ENCODE measurements at regions not wholly inside any gene's neighbourhood (a gene's known extent, or its start where the extent isn't known, plus 50 kb on each side); places are given as distances from the start of the nearest gene placed in this dataset.
"Not testable (repeated sequence)": the region's sequence is repeated elsewhere in the genome, so short reads cannot be mapped to it uniquely, and the experiment has no call there.

- no peak for DNase-seq
- H3K79me2 ChIP-seq (ENCODE audit: low read length): no peaks in the 10 kb centered on the region
- no peaks in the 10 kb centered on the region for H3K9me2 ChIP-seq (replicated peaks; ENCODE audit: insufficient read depth, low read length)
- H3K4me2 ChIP-seq (ENCODE audit: low read depth, low read length, poor library complexity, severe bottlenecking): no peak overlapping the region
- H3K4me1 ChIP-seq (ENCODE audit: low read length): no peaks in the 10 kb centered on the region
- no peaks in the 10 kb centered on the region for H3K36me3 ChIP-seq (ENCODE audit: insufficient read depth, low read length)
- H3K27me3 ChIP-seq (ENCODE audit: low read length): no peaks in the 10 kb centered on the region
- no peak overlapping the region for H3K9ac ChIP-seq (ENCODE audit: low read length)
- no peak overlapping the region for H2AFZ ChIP-seq (ENCODE audit: low read length)
- H3K4me3 ChIP-seq (ENCODE audit: low read length): no peak overlapping the region
- peaks cover 44% of the 10 kb centered on the region for H3K9me3 ChIP-seq (ENCODE audit: low read length)
- no peaks in the 10 kb centered on the region for H4K20me1 ChIP-seq (ENCODE audit: insufficient read depth, low read depth, low read length)
- H3K27ac ChIP-seq (ENCODE audit: low read length): no peak overlapping the region
These were observed 229.3 kb upstream of the CTNND2 start for GRCh38 chr5:12133520-12133919.

GRCh38 chr5:12131020-12131419 lies 226.8 kb upstream of the CTNND2 start:
- DNase-seq; H3K79me2 ChIP-seq (ENCODE audit: low read length); H4K20me1 ChIP-seq (ENCODE audit: insufficient read depth, low read depth, low read length); H3K4me3 ChIP-seq (ENCODE audit: low read length); H3K36me3 ChIP-seq (ENCODE audit: insufficient read depth, low read length); H3K9ac ChIP-seq (ENCODE audit: low read length); H3K4me2 ChIP-seq (ENCODE audit: low read depth, low read length, poor library complexity, severe bottlenecking); H3K4me1 ChIP-seq (ENCODE audit: low read length); H2AFZ ChIP-seq (ENCODE audit: low read length); H3K9me2 ChIP-seq (replicated peaks; ENCODE audit: insufficient read depth, low read length); H3K27me3 ChIP-seq (ENCODE audit: low read length); H3K27ac ChIP-seq (ENCODE audit: low read length): not testable (repeated sequence)
- H3K9me3 ChIP-seq (ENCODE audit: low read length): peaks cover 30% of the 10 kb centered on the region

- no peak for DNase-seq
- Histone ChIP-seq H4K20me1 (ENCODE audit: insufficient read depth, low read depth, low read length) (no peaks in the 10 kb centered on the region), H3K27me3 (ENCODE audit: low read length) (no peaks in the 10 kb centered on the region), H3K4me1 (ENCODE audit: low read length) (no peaks in the 10 kb centered on the region), H2AFZ (ENCODE audit: low read length) (no peak overlapping the region), H3K4me2 (ENCODE audit: low read depth, low read length, poor library complexity, severe bottlenecking) (no peak overlapping the region), H3K27ac (ENCODE audit: low read length) (no peak overlapping the region), H3K9ac (ENCODE audit: low read length) (no peak overlapping the region), H3K9me2 (replicated peaks; ENCODE audit: insufficient read depth, low read length) (no peaks in the 10 kb centered on the region), H3K79me2 (ENCODE audit: low read length) (no peaks in the 10 kb centered on the region), H3K4me3 (ENCODE audit: low read length) (no peak overlapping the region), H3K36me3 (ENCODE audit: insufficient read depth, low read length) (no peaks in the 10 kb centered on the region), H3K9me3 (ENCODE audit: low read length) (peaks cover 4% of the 10 kb centered on the region; the same call in 1 of the 2 replicates)
These were observed 221.6 kb upstream of the CTNND2 start for GRCh38 chr5:12125895-12126294.

GRCh38 chr5:12119657-12120056 lies 215.4 kb upstream of the CTNND2 start:
- H3K4me3 ChIP-seq (ENCODE audit: low read length): no peak overlapping the region
- H3K9me3 ChIP-seq (ENCODE audit: low read length): peaks cover 20% of the 10 kb centered on the region
- H3K4me1 ChIP-seq (ENCODE audit: low read length): no peaks in the 10 kb centered on the region
- no peak overlapping the region for H3K4me2 ChIP-seq (ENCODE audit: low read depth, low read length, poor library complexity, severe bottlenecking)
- no peak overlapping the region for H2AFZ ChIP-seq (ENCODE audit: low read length)
- no peak overlapping the region for H3K9ac ChIP-seq (ENCODE audit: low read length)
- no peaks in the 10 kb centered on the region for H3K9me2 ChIP-seq (replicated peaks; ENCODE audit: insufficient read depth, low read length)
- no peaks in the 10 kb centered on the region for H3K36me3 ChIP-seq (ENCODE audit: insufficient read depth, low read length)
- H3K79me2 ChIP-seq (ENCODE audit: low read length): no peaks in the 10 kb centered on the region
- no peaks in the 10 kb centered on the region for H4K20me1 ChIP-seq (ENCODE audit: insufficient read depth, low read depth, low read length)
- no peaks in the 10 kb centered on the region for H3K27me3 ChIP-seq (ENCODE audit: low read length)
- DNase-seq: no peak
- H3K27ac ChIP-seq (ENCODE audit: low read length): no peak overlapping the region

- H3K9me3 ChIP-seq (ENCODE audit: low read length): peaks cover 27% of the 10 kb centered on the region
- H4K20me1 ChIP-seq (ENCODE audit: insufficient read depth, low read depth, low read length): no peaks in the 10 kb centered on the region
- H3K9me2 ChIP-seq (replicated peaks; ENCODE audit: insufficient read depth, low read length): no peaks in the 10 kb centered on the region
- H3K27me3 ChIP-seq (ENCODE audit: low read length): no peaks in the 10 kb centered on the region
- no peak overlapping the region for H3K4me3 ChIP-seq (ENCODE audit: low read length)
- DNase-seq: no peak
- no peaks in the 10 kb centered on the region for H3K79me2 ChIP-seq (ENCODE audit: low read length)
- H2AFZ ChIP-seq (ENCODE audit: low read length): no peak overlapping the region
- no peaks in the 10 kb centered on the region for H3K36me3 ChIP-seq (ENCODE audit: insufficient read depth, low read length)
- no peak overlapping the region for H3K9ac ChIP-seq (ENCODE audit: low read length)
- H3K27ac ChIP-seq (ENCODE audit: low read length): no peak overlapping the region
- H3K4me1 ChIP-seq (ENCODE audit: low read length): no peaks in the 10 kb centered on the region
- no peak overlapping the region for H3K4me2 ChIP-seq (ENCODE audit: low read depth, low read length, poor library complexity, severe bottlenecking)
These were observed 209.8 kb upstream of the CTNND2 start for GRCh38 chr5:12114075-12114474.

GRCh38 chr5:12113062-12113461 lies 208.8 kb upstream of the CTNND2 start:
- no peak overlapping the region for H3K4me2 ChIP-seq (ENCODE audit: low read depth, low read length, poor library complexity, severe bottlenecking)

GRCh38 chr5:12111261-12111660 lies 207.0 kb upstream of the CTNND2 start:
- Histone ChIP-seq H3K9me3 (ENCODE audit: low read length) (peaks cover 26% of the 10 kb centered on the region), H3K36me3 (ENCODE audit: insufficient read depth, low read length) (no peaks in the 10 kb centered on the region), H3K27ac (ENCODE audit: low read length) (no peak overlapping the region), H3K79me2 (ENCODE audit: low read length) (no peaks in the 10 kb centered on the region), H4K20me1 (ENCODE audit: insufficient read depth, low read depth, low read length) (no peaks in the 10 kb centered on the region), H3K4me3 (ENCODE audit: low read length) (no peak overlapping the region), H3K9me2 (replicated peaks; ENCODE audit: insufficient read depth, low read length) (no peaks in the 10 kb centered on the region), H2AFZ (ENCODE audit: low read length) (no peak overlapping the region), H3K4me1 (ENCODE audit: low read length) (no peaks in the 10 kb centered on the region), H3K9ac (ENCODE audit: low read length) (no peak overlapping the region), H3K27me3 (ENCODE audit: low read length) (no peaks in the 10 kb centered on the region), H3K4me2 (ENCODE audit: low read depth, low read length, poor library complexity, severe bottlenecking) (no peak overlapping the region)
- DNase-seq: no peak

More at GRCh38 chr5:12113062-12113461, 208.8 kb upstream of the CTNND2 start:
- no peak overlapping the region for H3K9ac ChIP-seq (ENCODE audit: low read length)
- H3K4me1 ChIP-seq (ENCODE audit: low read length): no peaks in the 10 kb centered on the region
- H3K9me2 ChIP-seq (replicated peaks; ENCODE audit: insufficient read depth, low read length): no peaks in the 10 kb centered on the region
- no peaks in the 10 kb centered on the region for H3K36me3 ChIP-seq (ENCODE audit: insufficient read depth, low read length)
- H3K9me3 ChIP-seq (ENCODE audit: low read length): peaks cover 28% of the 10 kb centered on the region
- H2AFZ ChIP-seq (ENCODE audit: low read length): no peak overlapping the region
- no peak overlapping the region for H3K27ac ChIP-seq (ENCODE audit: low read length)
- no peaks in the 10 kb centered on the region for H3K27me3 ChIP-seq (ENCODE audit: low read length)
- H3K79me2 ChIP-seq (ENCODE audit: low read length): no peaks in the 10 kb centered on the region
- DNase-seq: no peak
- H3K4me3 ChIP-seq (ENCODE audit: low read length): no peak overlapping the region
- no peaks in the 10 kb centered on the region for H4K20me1 ChIP-seq (ENCODE audit: insufficient read depth, low read depth, low read length)

GRCh38 chr5:12110629-12111028 lies 206.4 kb upstream of the CTNND2 start:
- no peaks in the 10 kb centered on the region for H4K20me1 ChIP-seq (ENCODE audit: insufficient read depth, low read depth, low read length)
- peaks cover 29% of the 10 kb centered on the region for H3K9me3 ChIP-seq (ENCODE audit: low read length)
- no peak overlapping the region for H3K9ac ChIP-seq (ENCODE audit: low read length)
- no peaks in the 10 kb centered on the region for H3K79me2 ChIP-seq (ENCODE audit: low read length)
- no peaks in the 10 kb centered on the region for H3K4me1 ChIP-seq (ENCODE audit: low read length)
- no peaks in the 10 kb centered on the region for H3K27me3 ChIP-seq (ENCODE audit: low read length)
- no peak overlapping the region for H3K27ac ChIP-seq (ENCODE audit: low read length)
- H3K9me2 ChIP-seq (replicated peaks; ENCODE audit: insufficient read depth, low read length): no peaks in the 10 kb centered on the region
- no peaks in the 10 kb centered on the region for H3K36me3 ChIP-seq (ENCODE audit: insufficient read depth, low read length)
- no peak for DNase-seq
- H3K4me3 ChIP-seq (ENCODE audit: low read length): no peak overlapping the region
- H2AFZ ChIP-seq (ENCODE audit: low read length): no peak overlapping the region
- H3K4me2 ChIP-seq (ENCODE audit: low read depth, low read length, poor library complexity, severe bottlenecking): no peak overlapping the region

GRCh38 chr5:12109075-12109688 lies 204.9 kb upstream of the CTNND2 start:
- H3K4me3 ChIP-seq (ENCODE audit: low read length): no peak overlapping the region
- no peaks in the 10 kb centered on the region for H3K9me2 ChIP-seq (replicated peaks; ENCODE audit: insufficient read depth, low read length)
- no peaks in the 10 kb centered on the region for H3K79me2 ChIP-seq (ENCODE audit: low read length)
- H3K4me2 ChIP-seq (ENCODE audit: low read depth, low read length, poor library complexity, severe bottlenecking): no peak overlapping the region
- H3K9me3 ChIP-seq (ENCODE audit: low read length): peaks cover 26% of the 10 kb centered on the region
- H3K9ac ChIP-seq (ENCODE audit: low read length): no peak overlapping the region
- H2AFZ ChIP-seq (ENCODE audit: low read length): no peak overlapping the region
- no peaks in the 10 kb centered on the region for H4K20me1 ChIP-seq (ENCODE audit: insufficient read depth, low read depth, low read length)
- H3K27ac ChIP-seq (ENCODE audit: low read length): no peak overlapping the region
- no peak for DNase-seq
- H3K36me3 ChIP-seq (ENCODE audit: insufficient read depth, low read length): no peaks in the 10 kb centered on the region
- no peaks in the 10 kb centered on the region for H3K4me1 ChIP-seq (ENCODE audit: low read length)
- H3K27me3 ChIP-seq (ENCODE audit: low read length): no peaks in the 10 kb centered on the region

All from Karpas-422 (cell line).